ENCODE measurements at regions not wholly inside any gene's neighbourhood (a gene's known extent, or its start where the extent isn't known, plus 50 kb on each side); places are given as distances from the start of the nearest gene placed in this dataset.

DNA sequence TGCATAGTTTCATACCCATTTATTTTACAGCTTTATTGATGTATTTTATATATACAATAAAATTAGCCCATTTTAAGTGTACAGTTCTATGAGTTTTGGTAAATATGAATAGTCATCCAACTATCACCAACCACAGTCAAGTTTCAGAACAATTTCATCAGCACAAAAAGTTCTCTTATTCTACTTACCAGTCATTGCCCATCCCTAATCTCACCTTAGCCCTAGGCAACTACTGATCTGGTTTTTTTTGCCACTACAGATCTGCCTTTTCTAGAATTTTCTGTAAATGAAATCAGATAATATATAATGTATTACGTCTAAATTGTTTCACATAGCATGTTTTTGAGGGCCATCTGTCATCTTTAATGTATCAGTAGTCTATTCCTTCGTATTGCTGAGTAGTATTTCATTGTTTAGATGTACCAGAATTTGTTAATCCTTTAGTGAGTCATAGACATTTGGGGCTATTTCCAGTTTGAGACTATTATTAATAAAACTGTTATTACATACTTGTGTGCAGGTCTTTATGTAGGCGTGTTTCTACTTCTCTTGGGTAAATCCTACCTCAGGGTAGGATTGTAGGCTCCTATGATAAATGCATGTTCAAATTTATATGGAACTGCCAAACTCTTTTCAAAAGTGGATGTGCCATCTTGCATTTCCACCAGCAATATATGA, 198.5 kb upstream of the ADAMTSL1 start:
- no peaks in the 10 kb centered on the region for H3K79me2 ChIP-seq (ENCODE audit: insufficient read depth, low read length)
- H3K27me3 ChIP-seq (ENCODE audit: low read length), result no peaks in the 10 kb centered on the region
- H3F3A ChIP-seq (ENCODE audit: insufficient read depth), result no peaks in the 10 kb centered on the region
- no peak overlapping the region for H3K4me2 ChIP-seq (ENCODE audit: low read depth, low read length, poor library complexity, severe bottlenecking)
- no peaks in the 10 kb centered on the region for H4K20me1 ChIP-seq (ENCODE audit: low read depth, low read length)
- no peak overlapping the region for H2AFZ ChIP-seq (ENCODE audit: low read depth, low read length, severe bottlenecking)
- no peak overlapping the region for H3K4me3 ChIP-seq (ENCODE audit: insufficient read depth, low read length, poor library complexity, severe bottlenecking)
- TF ChIP-seq, protein P1, sequence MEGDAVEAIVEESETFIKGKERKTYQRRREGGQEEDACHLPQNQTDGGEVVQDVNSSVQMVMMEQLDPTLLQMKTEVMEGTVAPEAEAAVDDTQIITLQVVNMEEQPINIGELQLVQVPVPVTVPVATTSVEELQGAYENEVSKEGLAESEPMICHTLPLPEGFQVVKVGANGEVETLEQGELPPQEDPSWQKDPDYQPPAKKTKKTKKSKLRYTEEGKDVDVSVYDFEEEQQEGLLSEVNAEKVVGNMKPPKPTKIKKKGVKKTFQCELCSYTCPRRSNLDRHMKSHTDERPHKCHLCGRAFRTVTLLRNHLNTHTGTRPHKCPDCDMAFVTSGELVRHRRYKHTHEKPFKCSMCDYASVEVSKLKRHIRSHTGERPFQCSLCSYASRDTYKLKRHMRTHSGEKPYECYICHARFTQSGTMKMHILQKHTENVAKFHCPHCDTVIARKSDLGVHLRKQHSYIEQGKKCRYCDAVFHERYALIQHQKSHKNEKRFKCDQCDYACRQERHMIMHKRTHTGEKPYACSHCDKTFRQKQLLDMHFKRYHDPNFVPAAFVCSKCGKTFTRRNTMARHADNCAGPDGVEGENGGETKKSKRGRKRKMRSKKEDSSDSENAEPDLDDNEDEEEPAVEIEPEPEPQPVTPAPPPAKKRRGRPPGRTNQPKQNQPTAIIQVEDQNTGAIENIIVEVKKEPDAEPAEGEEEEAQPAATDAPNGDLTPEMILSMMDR (IDR thresholded peaks at IDR 0.05; ENCODE audit: insufficient read depth, low read length, poor library complexity, severe bottlenecking), result no peak
- TF ChIP-seq EZH2phosphoT487 (conservative IDR thresholded peaks at IDR 0.05; ENCODE audit: low read length), result no peak
- H3K9me3 ChIP-seq (ENCODE audit: insufficient read depth, low read length), result 0 out of 2 replicates have a peak, but pooled peaks cover 4% of the 10 kb centered on the region
- no peaks in the 10 kb centered on the region for H3K36me3 ChIP-seq (ENCODE audit: low read length)
- H3K27ac ChIP-seq (ENCODE audit: low read depth, low read length), result no peak overlapping the region
- H3K9me2 ChIP-seq (replicated peaks; ENCODE audit: insufficient read depth, low read length), result no peaks in the 10 kb centered on the region
- H3K9ac ChIP-seq (ENCODE audit: low read length), result no peak overlapping the region

DNA sequence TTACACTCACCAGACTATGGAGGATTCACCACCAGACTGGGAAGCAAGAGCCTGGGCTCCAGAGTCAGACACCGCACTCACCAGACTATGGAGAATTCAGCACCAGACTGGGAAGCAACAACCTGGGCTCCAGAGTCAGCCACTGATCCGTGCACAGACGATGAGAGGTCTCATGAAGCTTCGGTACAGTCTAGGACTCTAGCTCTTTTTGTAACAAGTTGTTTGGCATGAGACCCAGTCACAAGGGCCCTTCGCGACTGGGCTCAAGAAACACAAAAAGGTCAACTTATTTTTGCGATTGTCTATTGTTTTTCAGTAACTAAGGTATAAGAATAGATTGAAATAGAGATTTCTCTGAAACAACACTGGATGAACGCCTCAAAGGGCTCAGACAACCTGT, 192.7 kb upstream of the ADAMTSL1 start:
- H3K9me2 ChIP-seq (replicated peaks; ENCODE audit: insufficient read depth, low read length), result no peaks in the 10 kb centered on the region
- no peaks in the 10 kb centered on the region for H3K27me3 ChIP-seq (ENCODE audit: low read length)
- TF ChIP-seq EZH2phosphoT487 (conservative IDR thresholded peaks at IDR 0.05; ENCODE audit: low read length), result no peak
- TF ChIP-seq, protein P1 (IDR thresholded peaks at IDR 0.05; ENCODE audit: insufficient read depth, low read length, poor library complexity, severe bottlenecking), result no peak
- no peak overlapping the region for H3K9ac ChIP-seq (ENCODE audit: low read length)
- H3K9me3 ChIP-seq (ENCODE audit: insufficient read depth, low read length), result 0 out of 2 replicates have a peak, but pooled peaks cover 4% of the 10 kb centered on the region
- H3K36me3 ChIP-seq (ENCODE audit: low read length), result no peaks in the 10 kb centered on the region
- H2AFZ ChIP-seq (ENCODE audit: low read depth, low read length, severe bottlenecking), result no peak overlapping the region
- no peak overlapping the region for H3K27ac ChIP-seq (ENCODE audit: low read depth, low read length)
- H3K4me2 ChIP-seq (ENCODE audit: low read depth, low read length, poor library complexity, severe bottlenecking), result no peak overlapping the region
- H3F3A ChIP-seq (ENCODE audit: insufficient read depth), result no peaks in the 10 kb centered on the region
- no peaks in the 10 kb centered on the region for H3K79me2 ChIP-seq (ENCODE audit: insufficient read depth, low read length)
- no peak overlapping the region for H3K4me3 ChIP-seq (ENCODE audit: insufficient read depth, low read length, poor library complexity, severe bottlenecking)
- H4K20me1 ChIP-seq (ENCODE audit: low read depth, low read length), result no peaks in the 10 kb centered on the region

DNA sequence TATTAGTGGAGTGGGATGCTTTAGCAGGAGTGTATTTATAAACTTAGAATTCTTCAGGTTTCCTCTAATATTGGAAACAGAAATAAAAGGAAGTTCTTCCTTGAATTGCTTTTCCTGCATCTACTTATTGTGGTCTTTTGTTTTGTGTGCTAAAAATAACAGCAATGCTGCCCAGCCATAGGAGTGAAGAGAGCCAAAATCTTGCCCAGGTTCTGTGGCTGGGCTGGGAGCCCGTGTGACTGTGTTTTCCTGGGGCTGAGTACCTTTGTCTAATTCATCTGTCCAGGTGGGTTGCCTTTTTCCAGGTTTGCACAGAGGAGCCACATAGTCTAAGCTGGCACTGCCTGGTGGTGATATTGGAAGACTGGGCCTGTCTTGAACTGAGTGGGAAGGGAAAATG, 179.7 kb upstream of the ADAMTSL1 start:
- Histone ChIP-seq H2AFZ (ENCODE audit: low read depth, low read length, severe bottlenecking) (no peak overlapping the region), H3K27ac (ENCODE audit: low read depth, low read length) (no peak overlapping the region), H3K9me2 (replicated peaks; ENCODE audit: insufficient read depth, low read length) (no peaks in the 10 kb centered on the region), H3K4me3 (ENCODE audit: insufficient read depth, low read length, poor library complexity, severe bottlenecking) (no peak overlapping the region), H3K9ac (ENCODE audit: low read length) (no peak overlapping the region), H3F3A (ENCODE audit: insufficient read depth) (no peaks in the 10 kb centered on the region), H3K9me3 (ENCODE audit: insufficient read depth, low read length) (no peaks in the 10 kb centered on the region), H3K79me2 (ENCODE audit: insufficient read depth, low read length) (no peaks in the 10 kb centered on the region), H4K20me1 (ENCODE audit: low read depth, low read length) (no peaks in the 10 kb centered on the region), H3K4me2 (ENCODE audit: low read depth, low read length, poor library complexity, severe bottlenecking) (no peak overlapping the region), H3K36me3 (ENCODE audit: low read length) (no peaks in the 10 kb centered on the region), H3K27me3 (ENCODE audit: low read length) (no peaks in the 10 kb centered on the region)
- no peak for TF ChIP-seq EZH2phosphoT487 (conservative IDR thresholded peaks at IDR 0.05; ENCODE audit: low read length)
- TF ChIP-seq, protein P1 (IDR thresholded peaks at IDR 0.05; ENCODE audit: insufficient read depth, low read length, poor library complexity, severe bottlenecking), result no peak

Data from SU-DHL-6 (cell line).